Prostate gland (tissue), 2 donors: ENCODE measurements at regions not wholly inside any gene's neighbourhood (a gene's known extent, or its start where the extent isn't known, plus 50 kb on each side); places are given as distances from the start of the nearest gene placed in this dataset.

ENCODE experiments used
- DNase-seq: peaks from one replicate; pipeline ENCODE4 v3.0.0-alpha.2; 2019; ENCODE audit warnings: low spot score
- H3K27ac ChIP-seq, 2 donors: fragments of 200-600 bp; sonication (generic); 2 replicates each; pipeline ENCODE4 v1.5.1; 2017 to 2019
- H3K27me3 ChIP-seq: fragments of 200-600 bp; sonication (generic); replicated peaks from 2 replicates; pipeline ENCODE4 v1.5.1; 2019; ENCODE audit not compliant: insufficient read depth
- H3K36me3 ChIP-seq, 2 donors: fragments of 200-600 bp; sonication (generic); 1 replicate in 1 of 2; 2 replicates in 1 of 2; pipeline versions ENCODE4 v1.5.1 to v1.8.1; 2017 to 2019
- H3K4me1 ChIP-seq: fragments of 200-600 bp; sonication (generic); replicated peaks from 2 replicates; pipeline ENCODE4 v1.5.1; 2019
- H3K4me3 ChIP-seq, 2 donors: fragments of 200-600 bp; sonication (generic); 2 replicates each; pipeline ENCODE4 v1.5.1; 2017 to 2019
- H3K9me3 ChIP-seq: fragments of 200-600 bp; sonication (generic); 2 replicates; pipeline ENCODE4 v1.5.1; 2017
- CTCF ChIP-seq, 4 experiments: fragments of 200-600 bp in 2 of 4; fragments of 450-650 bp in 2 of 4; sonication (generic) in 2 of 4; IDR thresholded peaks; 1 replicate in 3 of 4; 2 replicates in 1 of 4; pipeline ENCODE4 v1.5.1; 2016 to 2019; ENCODE audit warnings: antibody characterized with exemption in 4 of 4, mild to moderate bottlenecking in 2 of 4, moderate library complexity in 2 of 4
- POLR2A ChIP-seq: fragments of 450-650 bp; IDR thresholded peaks from one replicate; pipeline ENCODE4 v1.6.1; 2016; ENCODE audit warnings: antibody characterized with exemption, mild to moderate bottlenecking
- POLR2AphosphoS5 ChIP-seq: sonication (generic); formaldehyde crosslinking; IDR thresholded peaks from one replicate; pipeline ENCODE4 v1.6.1; 2017; ENCODE audit warnings: antibody characterized with exemption
- WGBS: methylation state at CpG from one replicate; pipeline ENCODE4 v1.1.5; 2018; 5-methylcytosine and 5-hydroxymethylcytosine counted together
- intact Hi-C: fragments of 100-400 bp; cut with DNase I; formaldehyde crosslinking; loops from one replicate; pipeline ENCODE4 v1.14.2; 2022

GRCh38 chr6:12408752-12409151 lies 118.6 kb downstream of the EDN1 start:
- H3K9me3 ChIP-seq: no peaks in the 10 kb centered on the region
- WGBS: 30% methylated on average over 9 of the region's 9 CpGs

GRCh38 chr6:12410946-12411345 lies 120.8 kb downstream of the EDN1 start:
- H3K27ac ChIP-seq: no peak overlapping the region
- WGBS: 71% methylated on average over 4 of the region's 4 CpGs
- TF ChIP-seq POLR2A (no peak), POLR2AphosphoS5 (no peak)
- no peak for DNase-seq
- no peaks in the 10 kb centered on the region for H3K36me3 ChIP-seq
- no peak overlapping the region for H3K4me3 ChIP-seq
- H3K9me3 ChIP-seq: no peaks in the 10 kb centered on the region
- intact Hi-C loops: no loop called here
- H3K4me1 ChIP-seq: no peaks in the 10 kb centered on the region
- H3K27me3 ChIP-seq: no peaks in the 10 kb centered on the region

More at GRCh38 chr6:12408752-12409151, 118.6 kb downstream of the EDN1 start:
- DNase-seq: no peak
- H3K4me1 ChIP-seq: no peaks in the 10 kb centered on the region
- H3K27ac ChIP-seq: no peak overlapping the region
- intact Hi-C loops: no loop called here
- H3K27me3 ChIP-seq: no peaks in the 10 kb centered on the region
- TF ChIP-seq POLR2A (no peak), CTCF (IDR thresholded peaks at IDR 0.05) (no peak), POLR2AphosphoS5 (no peak)
- H3K36me3 ChIP-seq: no peaks in the 10 kb centered on the region
- H3K4me3 ChIP-seq: no peak overlapping the region

DNA sequence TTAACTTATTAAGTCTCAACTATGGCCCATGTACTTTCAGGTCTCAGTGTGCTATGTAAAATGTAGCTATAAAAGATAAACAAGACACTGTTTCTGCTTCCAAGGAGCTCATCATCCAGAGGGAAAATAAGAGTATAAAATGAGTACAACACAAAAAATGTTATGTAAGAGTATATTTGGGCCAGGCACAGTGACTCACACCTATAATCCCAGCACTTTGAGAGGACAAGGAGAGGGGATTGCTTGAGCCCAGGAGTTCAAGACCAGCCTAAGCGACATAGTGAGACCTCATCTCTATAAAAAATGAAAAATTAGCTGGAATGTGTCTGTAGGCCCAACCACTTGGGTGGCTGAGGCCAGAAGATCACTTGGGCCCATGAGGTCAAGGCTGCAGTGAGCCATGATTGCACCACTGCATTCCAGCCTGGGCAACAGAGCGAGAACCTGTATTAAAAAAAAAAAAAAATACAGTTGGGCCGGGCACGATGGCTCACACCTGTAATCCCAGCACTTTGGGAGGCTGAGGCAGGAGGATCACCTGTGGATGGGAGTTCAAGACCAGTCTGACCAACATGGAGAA lies 124.0 kb downstream of the EDN1 start:
- H3K27me3 ChIP-seq: no peaks in the 10 kb centered on the region
- intact Hi-C loops: no loop called here
- H3K4me1 ChIP-seq: no peaks in the 10 kb centered on the region
- H3K27ac ChIP-seq: no peak overlapping the region
- no peaks in the 10 kb centered on the region for H3K36me3 ChIP-seq
- 98% methylated on average over 4 of the region's 4 CpGs for WGBS
- no peak for DNase-seq
- no peak for TF ChIP-seq POLR2A
- TF ChIP-seq CTCF (IDR thresholded peaks at IDR 0.05): no peak
- no peak for TF ChIP-seq POLR2AphosphoS5
- no peak overlapping the region for H3K4me3 ChIP-seq
- no peaks in the 10 kb centered on the region for H3K9me3 ChIP-seq

DNA sequence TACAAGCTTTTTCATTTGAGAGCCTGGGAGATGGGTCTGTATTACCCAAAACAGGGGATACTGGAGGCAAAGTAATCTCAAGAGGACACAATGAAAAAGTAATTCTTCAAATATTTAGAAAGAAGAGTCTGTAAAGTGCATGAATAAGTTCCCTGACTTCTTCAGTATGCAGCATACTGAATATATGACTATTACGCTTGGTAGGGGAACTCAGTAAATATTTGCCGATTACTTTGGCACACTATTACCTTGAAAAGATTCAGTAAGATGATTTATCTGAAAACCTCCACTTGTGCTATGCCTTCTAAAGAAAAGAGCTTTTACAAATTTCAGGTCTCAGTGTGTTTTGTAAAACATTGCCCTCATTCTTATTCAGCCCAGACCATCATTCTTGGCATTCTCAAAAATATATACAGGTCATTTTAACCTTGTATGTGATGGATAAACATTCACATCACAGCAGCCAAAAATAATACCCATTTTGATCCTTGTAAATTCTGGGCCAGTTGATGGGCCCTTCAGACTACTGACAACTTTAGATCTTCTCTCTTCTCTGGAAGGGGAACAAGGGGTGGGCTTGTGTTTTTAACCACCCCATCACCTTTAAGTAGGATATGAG lies 125.9 kb downstream of the EDN1 start:
- Histone ChIP-seq H3K27me3 (no peaks in the 10 kb centered on the region), H3K4me3 (no peak overlapping the region), H3K9me3 (no peaks in the 10 kb centered on the region), H3K27ac (no peak overlapping the region), H3K36me3 (no peaks in the 10 kb centered on the region), H3K4me1 (no peaks in the 10 kb centered on the region)
- TF ChIP-seq POLR2AphosphoS5: no peak
- TF ChIP-seq CTCF (IDR thresholded peaks at IDR 0.05): no peak
- DNase-seq: no peak
- WGBS: 58% methylated on average over 2 of the region's 2 CpGs
- intact Hi-C loops: no loop called here

GRCh38 chr6:12417191-12417590 lies 127.0 kb downstream of the EDN1 start:
- Histone ChIP-seq H3K27me3 (no peaks in the 10 kb centered on the region), H3K36me3 (no peaks in the 10 kb centered on the region), H3K27ac (no peak overlapping the region), H3K9me3 (no peaks in the 10 kb centered on the region), H3K4me1 (no peaks in the 10 kb centered on the region), H3K4me3 (no peak overlapping the region)
- no peak for TF ChIP-seq CTCF (IDR thresholded peaks at IDR 0.05)
- TF ChIP-seq POLR2A: no peak
- TF ChIP-seq POLR2AphosphoS5: no peak
- intact Hi-C loops: no loop called here
- 88% methylated on average over 1 of the region's 1 CpG for WGBS
- DNase-seq: no peak
